ENCODE measurements at regions not wholly inside any gene's neighbourhood (a gene's known extent, or its start where the extent isn't known, plus 50 kb on each side); places are given as distances from the start of the nearest gene placed in this dataset.
A peak's percentile ranks its signal among the peaks of the same experiment; 100 is the strongest.

DNA sequence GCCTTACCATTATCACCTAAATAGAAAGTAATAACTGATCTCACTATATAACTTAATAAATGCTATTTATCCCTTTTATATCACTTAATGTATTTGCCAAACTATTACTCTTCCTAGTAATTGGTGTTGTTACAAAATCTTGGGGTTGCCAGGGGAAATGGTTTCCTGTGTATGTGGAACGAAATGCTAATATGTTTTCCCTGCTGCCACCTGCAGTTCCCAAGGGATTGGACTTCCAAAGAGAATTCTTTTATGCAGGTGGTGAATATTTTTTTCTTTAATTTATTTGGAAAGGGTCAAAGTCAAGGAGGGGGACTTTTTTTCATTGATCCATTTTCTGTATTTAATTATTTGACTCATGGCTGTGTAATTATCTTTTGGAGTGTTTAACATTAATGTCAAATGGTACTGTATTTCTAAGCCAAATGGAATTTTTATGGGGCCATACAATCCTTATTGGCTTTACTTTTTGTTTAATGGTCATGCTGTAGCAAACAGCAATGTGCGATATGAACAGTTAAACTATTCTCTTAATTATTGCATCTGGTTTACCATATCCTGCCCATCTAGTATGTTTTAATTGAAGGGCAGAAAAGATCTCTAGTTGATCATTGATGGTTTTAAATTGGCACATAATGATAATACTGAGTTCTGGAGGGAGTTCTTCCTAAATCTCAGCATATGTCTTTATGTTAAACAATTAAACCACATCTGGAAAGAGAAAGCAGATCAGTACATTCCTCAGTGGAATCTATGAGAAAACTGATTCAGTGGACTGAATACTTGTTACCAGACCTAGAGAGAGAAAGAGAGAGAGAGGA lies 486.3 kb downstream of the TTLL7 start:
- no peak for DNase-seq
- no peaks in the 10 kb centered on the region for H3K9me3 ChIP-seq
- no peak for ATAC-seq (ENCODE audit: low FRiP score in 2 of 2)
- WGBS, 2 donors, result 84 to 86% methylated on average over 2 of the region's 2 CpGs
- peaks cover 0 to 12% (median 9%) of the 10 kb centered on the region in 4 donors for H3K4me1 ChIP-seq
- no peaks in the 10 kb centered on the region for H3K27me3 ChIP-seq
- TF ChIP-seq EP300 (IDR thresholded peaks at IDR 0.05) (no peak), POLR2A (IDR thresholded peaks at IDR 0.05) (no peak), POLR2AphosphoS5 (IDR thresholded peaks at IDR 0.05) (no peak)
- TF ChIP-seq, protein P1, sequence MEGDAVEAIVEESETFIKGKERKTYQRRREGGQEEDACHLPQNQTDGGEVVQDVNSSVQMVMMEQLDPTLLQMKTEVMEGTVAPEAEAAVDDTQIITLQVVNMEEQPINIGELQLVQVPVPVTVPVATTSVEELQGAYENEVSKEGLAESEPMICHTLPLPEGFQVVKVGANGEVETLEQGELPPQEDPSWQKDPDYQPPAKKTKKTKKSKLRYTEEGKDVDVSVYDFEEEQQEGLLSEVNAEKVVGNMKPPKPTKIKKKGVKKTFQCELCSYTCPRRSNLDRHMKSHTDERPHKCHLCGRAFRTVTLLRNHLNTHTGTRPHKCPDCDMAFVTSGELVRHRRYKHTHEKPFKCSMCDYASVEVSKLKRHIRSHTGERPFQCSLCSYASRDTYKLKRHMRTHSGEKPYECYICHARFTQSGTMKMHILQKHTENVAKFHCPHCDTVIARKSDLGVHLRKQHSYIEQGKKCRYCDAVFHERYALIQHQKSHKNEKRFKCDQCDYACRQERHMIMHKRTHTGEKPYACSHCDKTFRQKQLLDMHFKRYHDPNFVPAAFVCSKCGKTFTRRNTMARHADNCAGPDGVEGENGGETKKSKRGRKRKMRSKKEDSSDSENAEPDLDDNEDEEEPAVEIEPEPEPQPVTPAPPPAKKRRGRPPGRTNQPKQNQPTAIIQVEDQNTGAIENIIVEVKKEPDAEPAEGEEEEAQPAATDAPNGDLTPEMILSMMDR (IDR thresholded peaks at IDR 0.05), result no peak
- no peak overlapping the region for H3K4me3 ChIP-seq
- H3K27ac ChIP-seq, result no peak overlapping the region
- no peaks in the 10 kb centered on the region for H3K36me3 ChIP-seq

DNA sequence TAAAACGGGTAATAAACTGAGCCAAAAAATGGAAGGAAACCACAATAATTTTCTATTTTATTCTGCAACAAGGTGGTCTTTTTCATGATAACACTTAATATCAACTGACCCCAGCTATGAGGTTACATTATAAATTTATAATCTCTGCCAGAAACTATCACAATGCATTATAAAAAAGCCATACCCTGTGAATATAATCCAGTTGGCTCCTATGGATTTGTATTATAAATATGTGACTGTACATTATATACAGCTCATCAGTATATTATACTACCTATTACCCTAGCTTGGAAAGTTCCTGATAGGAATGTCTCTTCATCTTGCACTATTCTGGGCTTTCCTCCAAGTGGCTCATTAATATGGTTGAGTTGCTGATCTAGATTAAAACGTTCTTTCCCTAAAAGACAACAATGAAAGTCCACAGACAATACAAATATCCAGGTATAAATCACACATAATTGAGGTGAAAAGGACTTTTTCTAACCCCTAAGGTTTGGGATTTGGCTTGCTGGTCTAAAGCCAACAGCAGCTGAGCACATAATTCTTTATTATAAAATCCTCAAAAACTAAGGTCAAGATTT lies 487.7 kb downstream of the TTLL7 start:
- ATAC-seq (ENCODE audit: low FRiP score in 2 of 2) (no peak), DNase-seq (no peak)
- Histone ChIP-seq H3K9me3 (no peaks in the 10 kb centered on the region), H3K4me1 (peaks cover 0 to 12% (median 9%) of the 10 kb centered on the region in 4 donors), H3K27me3 (no peaks in the 10 kb centered on the region), H3K27ac (no peak overlapping the region), H3K4me3 (no peak overlapping the region), H3K36me3 (no peaks in the 10 kb centered on the region)
- WGBS, 2 donors, result 46 to 57% methylated on average over 2 of the region's 2 CpGs
- TF ChIP-seq EP300 (IDR thresholded peaks at IDR 0.05), result no peak

DNA sequence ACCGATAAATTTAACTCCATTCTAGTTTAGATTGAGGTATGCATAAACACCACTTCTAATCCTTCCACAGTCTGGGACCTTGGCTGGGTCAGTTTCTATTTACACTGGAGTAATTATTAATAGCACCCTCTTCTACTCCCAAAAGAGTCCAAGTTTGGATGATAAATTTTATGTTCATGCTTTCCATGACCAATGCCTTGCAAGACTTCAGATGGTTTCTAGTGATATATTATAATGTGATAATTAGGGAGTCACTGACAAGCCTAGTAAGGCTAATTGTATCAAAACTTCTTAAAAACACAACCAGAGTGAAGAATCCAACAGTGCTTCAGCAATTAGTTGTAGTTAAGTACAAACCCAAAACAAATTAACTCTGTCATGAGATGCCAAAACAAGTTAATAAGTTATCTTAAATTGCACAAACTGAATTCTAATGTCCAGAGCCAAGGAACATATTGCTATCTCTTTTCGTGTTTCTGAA lies 489.6 kb downstream of the TTLL7 start:
- peaks cover 0 to 12% (median 9%) of the 10 kb centered on the region in 4 donors for H3K4me1 ChIP-seq
- TF ChIP-seq POLR2A (IDR thresholded peaks at IDR 0.05) (no peak), POLR2AphosphoS5 (IDR thresholded peaks at IDR 0.05) (no peak)
- no peaks in the 10 kb centered on the region for H3K27me3 ChIP-seq
- no peak overlapping the region for H3K4me3 ChIP-seq
- no peaks in the 10 kb centered on the region for H3K9me3 ChIP-seq
- H3K36me3 ChIP-seq, result no peaks in the 10 kb centered on the region
- DNase-seq, result no peak
- 45 to 53% methylated on average over 2 of the region's 2 CpGs for WGBS, 2 donors
- ATAC-seq (ENCODE audit: low FRiP score in 2 of 2), result no peak
- H3K27ac ChIP-seq, result peak overlapping the region in 2 of 4 donors; percentile 3 to 28

DNA sequence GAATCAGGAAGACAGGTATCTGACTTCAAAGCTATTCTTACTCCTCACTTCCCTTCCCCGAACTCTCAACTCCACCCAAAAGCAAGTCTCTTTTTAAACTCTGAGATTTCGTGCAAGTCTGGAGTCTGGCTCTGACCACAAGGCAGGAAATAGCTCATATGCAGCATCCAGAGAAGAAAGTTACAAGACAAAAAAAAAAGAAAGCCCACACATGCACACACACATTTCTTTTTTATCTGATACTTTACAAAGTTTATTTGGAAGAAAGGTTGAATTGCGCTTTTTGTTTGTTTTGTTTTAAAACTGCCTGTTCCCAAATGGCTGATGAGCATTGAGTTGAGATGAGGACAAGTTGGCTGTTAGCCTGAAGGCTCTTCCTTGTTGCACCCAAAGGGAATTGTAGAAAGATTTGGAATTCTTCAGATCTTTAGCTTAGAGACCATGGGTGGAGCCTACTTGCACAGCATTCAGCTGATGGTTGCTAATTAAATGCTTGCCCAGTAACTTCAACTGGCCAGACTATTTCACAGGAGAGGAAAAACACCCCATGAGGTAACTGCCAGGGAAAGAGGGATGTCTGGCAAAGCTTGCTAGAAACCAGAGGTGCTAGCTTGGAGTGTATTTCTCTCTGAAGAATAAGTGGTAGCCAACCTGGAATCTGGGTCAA lies 490.3 kb downstream of the TTLL7 start:
- TF ChIP-seq EP300 (IDR thresholded peaks at IDR 0.05) (no peak), POLR2AphosphoS5 (IDR thresholded peaks at IDR 0.05) (no peak), POLR2A (IDR thresholded peaks at IDR 0.05) (no peak)
- TF ChIP-seq, protein P1 (IDR thresholded peaks at IDR 0.05), result no peak
- Histone ChIP-seq H3K27ac (peak overlapping the region in 2 of 4 donors; percentile 3 to 28), H3K27me3 (no peaks in the 10 kb centered on the region), H3K9me3 (no peaks in the 10 kb centered on the region), H3K4me1 (peaks cover 0 to 12% (median 9%) of the 10 kb centered on the region in 4 donors), H3K36me3 (no peaks in the 10 kb centered on the region), H3K4me3 (no peak overlapping the region)
- peak in 1 of 2 donors; percentile 82 for ATAC-seq (ENCODE audit: low FRiP score in 2 of 2)
- no peak for DNase-seq
- 15 to 16% methylated on average over 3 of the region's 3 CpGs for WGBS, 2 donors

DNA sequence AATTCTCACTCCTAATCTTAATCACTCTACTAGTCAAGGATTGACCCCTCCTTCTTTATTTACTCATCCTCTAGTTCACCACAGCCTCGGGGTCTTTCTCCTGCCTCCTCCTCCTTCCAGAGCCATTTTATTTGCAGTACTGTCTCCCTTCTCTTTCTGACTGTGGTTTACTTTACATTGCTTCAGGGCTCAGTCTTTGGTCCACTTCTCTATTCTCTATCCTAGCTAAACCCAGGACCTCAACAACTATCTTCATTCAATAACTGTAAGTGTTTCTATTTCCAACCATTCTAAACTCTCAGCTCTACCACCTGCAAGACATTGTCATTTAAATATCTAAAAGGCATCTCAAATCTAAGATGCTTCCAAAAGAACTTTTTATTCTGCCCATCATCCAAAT lies 493.8 kb downstream of the TTLL7 start:
- no peak for TF ChIP-seq EP300 (IDR thresholded peaks at IDR 0.05)
- no peak for TF ChIP-seq POLR2A (IDR thresholded peaks at IDR 0.05)
- TF ChIP-seq POLR2AphosphoS5 (IDR thresholded peaks at IDR 0.05), result no peak
- Histone ChIP-seq H3K27me3 (no peaks in the 10 kb centered on the region), H3K4me3 (no peak overlapping the region), H3K27ac (no peak overlapping the region), H3K9me3 (no peaks in the 10 kb centered on the region), H3K4me1 (peaks cover 0 to 12% (median 9%) of the 10 kb centered on the region in 4 donors), H3K36me3 (no peaks in the 10 kb centered on the region)
- WGBS, 2 donors, result 77 to 83% methylated on average over 1 of the region's 1 CpG
- DNase-seq (no peak), ATAC-seq (ENCODE audit: low FRiP score in 2 of 2) (no peak)

DNA sequence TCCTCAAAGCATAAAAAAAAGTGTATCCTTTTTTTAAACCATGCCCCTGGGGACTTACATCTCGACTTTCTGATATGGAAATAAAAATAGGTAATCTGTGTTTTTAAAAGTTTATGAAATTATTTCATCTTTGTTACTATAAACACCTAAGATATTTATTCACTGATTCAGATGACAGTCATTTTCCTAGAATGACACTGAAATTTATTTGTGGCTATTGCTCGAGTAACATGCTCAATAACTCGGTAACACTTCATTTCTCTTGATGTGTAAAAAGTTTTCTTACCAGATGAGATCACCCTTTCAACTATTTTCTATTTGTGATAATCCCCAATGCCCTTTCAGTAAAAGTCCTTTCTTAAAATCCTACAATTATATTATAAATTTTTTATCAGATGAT lies 495.8 kb downstream of the TTLL7 start:
- Histone ChIP-seq H3K9me3 (no peaks in the 10 kb centered on the region), H3K4me3 (no peak overlapping the region), H3K27me3 (no peaks in the 10 kb centered on the region), H3K36me3 (no peaks in the 10 kb centered on the region), H3K4me1 (peaks cover 0 to 1% (median 0%) of the 10 kb centered on the region in 4 donors), H3K27ac (no peak overlapping the region)
- DNase-seq, result no peak
- WGBS, 2 donors, result 71 to 73% methylated on average over 3 of the region's 3 CpGs
- TF ChIP-seq EP300 (IDR thresholded peaks at IDR 0.05) (no peak), POLR2A (IDR thresholded peaks at IDR 0.05) (no peak), POLR2AphosphoS5 (IDR thresholded peaks at IDR 0.05) (no peak)
- TF ChIP-seq, protein P1 (IDR thresholded peaks at IDR 0.05), result no peak
- ATAC-seq (ENCODE audit: low FRiP score in 2 of 2), result no peak

Measured in upper lobe of left lung (tissue), 6 donors.